PC-9 (cell line): ENCODE measurements at regions not wholly inside any gene's neighbourhood (a gene's known extent, or its start where the extent isn't known, plus 50 kb on each side); places are given as distances from the start of the nearest gene placed in this dataset.
A peak's percentile ranks its signal among the peaks of the same experiment; 100 is the strongest.

Source experiments
- BruUV-seq: library from RNA; stranded (reverse); fragments of 400-500 nt; replicated peaks from 2 replicates; lab custom pipeline; 2021; lab: Mats Ljungman, UMichigan
- CTCF ChIA-PET: fragments of 300-600 bp; sonication (Branson Sonifier 250); formaldehyde crosslinking; loops from one replicate; lab custom pipeline; 2022; ENCODE audit warnings: antibody characterized with exemption; lab: Charles Lee
- POLR2A ChIA-PET: fragments of 300-600 bp; sonication (Branson Sonifier 250); formaldehyde crosslinking; loops from one replicate; lab custom pipeline; 2022; ENCODE audit warnings: antibody characterized with exemption; ENCODE audit not compliant: unreplicated experiment; lab: Charles Lee
- DNase-seq, 2 experiments: peaks; one replicate each; pipeline versions ENCODE4 v3.0.0 to v3.0.0-alpha.2; 2015 to 2022; ENCODE audit warnings: mixed read lengths in 1 of 2
- H2AFZ ChIP-seq: fragments of 200-600 bp; sonication (generic); 2 replicates; pipeline ENCODE4 v1.8.1; 2017; ENCODE audit warnings: antibody characterized with exemption
- H3F3A ChIP-seq: fragments of 200-600 bp; sonication (generic); 2 replicates; pipeline ENCODE4 v1.8.1; 2017; ENCODE audit warnings: antibody characterized with exemption, mild to moderate bottlenecking, low read depth; ENCODE audit not compliant: insufficient read depth
- H3K27ac ChIP-seq: fragments of 200-600 bp; sonication (generic); 2 replicates; pipeline ENCODE4 v1.6.1; 2016; ENCODE audit warnings: mixed run types
- H3K27me3 ChIP-seq: fragments of 200-600 bp; sonication (generic); 2 replicates; pipeline ENCODE4 v1.6.1; 2016; ENCODE audit warnings: low read depth, mixed run types; ENCODE audit not compliant: insufficient read depth
- H3K36me3 ChIP-seq: fragments of 200-600 bp; sonication (generic); 2 replicates; pipeline ENCODE4 v1.6.1; 2016; ENCODE audit warnings: low read depth, mixed run types
- H3K4me1 ChIP-seq: fragments of 200-600 bp; sonication (generic); replicated peaks from 2 replicates; pipeline ENCODE4 v1.6.1; 2016; ENCODE audit warnings: mixed run types; ENCODE audit not compliant: insufficient read depth
- H3K4me2 ChIP-seq: fragments of 200-600 bp; sonication (generic); 2 replicates; pipeline ENCODE4 v1.6.1; 2017; ENCODE audit warnings: mixed run types
- H3K4me3 ChIP-seq: fragments of 200-600 bp; sonication (generic); 2 replicates; pipeline ENCODE4 v1.6.1; 2016; ENCODE audit warnings: mixed run types
- H3K79me2 ChIP-seq: fragments of 200-600 bp; sonication (generic); 2 replicates; pipeline ENCODE4 v1.6.1; 2017; ENCODE audit warnings: low read depth, mixed run types
- H3K9me2 ChIP-seq: fragments of 200-600 bp; sonication (generic); 2 replicates; pipeline ENCODE4 v1.8.1; 2017; ENCODE audit warnings: mild to moderate bottlenecking; ENCODE audit not compliant: insufficient read depth
- H3K9me3 ChIP-seq: fragments of 200-600 bp; sonication (generic); 2 replicates; pipeline ENCODE4 v1.8.1; 2016; ENCODE audit warnings: low read depth; ENCODE audit not compliant: insufficient read depth
- H4K20me1 ChIP-seq: fragments of 200-600 bp; sonication (generic); 2 replicates; pipeline ENCODE4 v1.8.1; 2017; ENCODE audit not compliant: insufficient read depth
- CTCF ChIP-seq: fragments of 200-600 bp; sonication (generic); conservative IDR thresholded peaks from 2 replicates; pipeline ENCODE4 v1.6.1; 2017; ENCODE audit warnings: mixed run types, antibody characterized with exemption, mild to moderate bottlenecking, moderate library complexity
- EZH2 ChIP-seq: fragments of 200-600 bp; sonication (generic); IDR thresholded peaks from 2 replicates; pipeline ENCODE4 v1.8.0; 2017; ENCODE audit warnings: antibody characterized with exemption, low read depth
- intact Hi-C: fragments of 100-400 bp; cut with micrococcal nuclease; formaldehyde crosslinking; loops from one replicate; pipeline ENCODE4 v1.10.0; 2022; ENCODE audit not compliant: unreplicated experiment

GRCh38 chr13:56558698-56559320, 581.9 kb upstream of the PRR20A start:
- Histone ChIP-seq H3F3A (no peaks in the 10 kb centered on the region), H3K4me2 (no peak overlapping the region), H3K9me2 (no peaks in the 10 kb centered on the region), H3K79me2 (no peaks in the 10 kb centered on the region), H4K20me1 (no peaks in the 10 kb centered on the region), H3K4me1 (no peaks in the 10 kb centered on the region), H3K27me3 (no peaks in the 10 kb centered on the region), H2AFZ (no peak overlapping the region), H3K4me3 (no peak overlapping the region), H3K9me3 (no peaks in the 10 kb centered on the region), H3K27ac (no peak overlapping the region), H3K36me3 (no peaks in the 10 kb centered on the region)
- ChIA-PET POLR2A (no interaction called here), CTCF (no interaction called here)
- DNase-seq: no peak
- intact Hi-C loops: no loop called here
- no TSS peak for BruUV-seq
- TF ChIP-seq EZH2: no peak
- TF ChIP-seq CTCF: no peak

- Histone ChIP-seq H3F3A (no peaks in the 10 kb centered on the region), H3K9me3 (no peaks in the 10 kb centered on the region), H3K4me3 (no peak overlapping the region), H3K4me1 (no peaks in the 10 kb centered on the region), H4K20me1 (no peaks in the 10 kb centered on the region), H2AFZ (no peak overlapping the region), H3K9me2 (no peaks in the 10 kb centered on the region), H3K27me3 (no peaks in the 10 kb centered on the region), H3K27ac (no peak overlapping the region), H3K79me2 (no peaks in the 10 kb centered on the region), H3K36me3 (no peaks in the 10 kb centered on the region), H3K4me2 (no peak overlapping the region)
- POLR2A ChIA-PET: no interaction called here
- no TSS peak for BruUV-seq
- intact Hi-C loops: no loop called here
- CTCF ChIA-PET: no interaction called here
- TF ChIP-seq CTCF (peak; percentile 22; the same call in 1 of the 2 replicates), EZH2 (no peak)
- no peak for DNase-seq
Measured at GRCh38 chr13:56561327-56561726, 579.4 kb upstream of the PRR20A start.

- intact Hi-C loops: no loop called here
Measured at GRCh38 chr13:56563663-56564062, 577.1 kb upstream of the PRR20A start.

More at GRCh38 chr13:56563663-56564062, 577.1 kb upstream of the PRR20A start:
- no peaks in the 10 kb centered on the region for H3K9me2 ChIP-seq
- H4K20me1 ChIP-seq: no peaks in the 10 kb centered on the region
- CTCF ChIA-PET: no interaction called here
- H2AFZ ChIP-seq: no peak overlapping the region; the same call in 1 of the 2 replicates
- no peak overlapping the region for H3K4me3 ChIP-seq
- no peak for DNase-seq
- H3K36me3 ChIP-seq: no peaks in the 10 kb centered on the region
- no peak overlapping the region for H3K27ac ChIP-seq
- H3F3A ChIP-seq: no peaks in the 10 kb centered on the region
- no peaks in the 10 kb centered on the region for H3K79me2 ChIP-seq
- H3K4me1 ChIP-seq: no peaks in the 10 kb centered on the region
- POLR2A ChIA-PET: no interaction called here
- no TSS peak for BruUV-seq
- H3K9me3 ChIP-seq: no peaks in the 10 kb centered on the region
- no peaks in the 10 kb centered on the region for H3K27me3 ChIP-seq
- TF ChIP-seq CTCF: no peak
- TF ChIP-seq EZH2: no peak
- H3K4me2 ChIP-seq: no peak overlapping the region
